ENCODE measurements at regions not wholly inside any gene's neighbourhood (a gene's known extent, or its start where the extent isn't known, plus 50 kb on each side); places are given as distances from the start of the nearest gene placed in this dataset.

DNA sequence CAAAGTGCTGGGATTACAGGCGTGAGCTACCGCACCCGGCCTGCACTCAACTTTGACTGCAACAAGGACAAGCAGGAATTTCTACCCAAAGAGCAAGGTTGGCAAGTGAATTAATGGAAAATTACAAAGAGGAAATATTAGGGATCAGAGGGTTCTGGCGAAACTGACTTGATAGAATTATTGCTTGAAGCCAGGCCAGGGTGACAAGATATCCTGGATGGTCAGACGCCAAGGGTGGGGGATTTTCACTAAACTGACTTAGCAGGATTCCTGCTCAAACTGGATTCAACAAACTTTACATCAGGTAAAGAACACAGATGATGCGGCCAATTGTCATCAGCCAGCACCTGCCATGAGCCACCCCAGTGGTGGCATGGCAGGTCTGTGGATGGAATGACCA is 603.6 kb upstream of the MGMT start:
- 89 to 90% methylated on average over 6 of the region's 6 CpGs for WGBS, 2 donors
- Histone ChIP-seq H3K27me3 (ENCODE audit: control insufficient read depth in 1 of 2, insufficient read depth in 2 of 2, low read length in 2 of 2) (no peaks in the 10 kb centered on the region), H3K9me3 (ENCODE audit: control insufficient read depth in 2 of 2, insufficient read depth in 1 of 2, low read depth in 1 of 2, low read length in 1 of 2) (peaks cover 3 to 19% of the 10 kb centered on the region in 2 donors), H3K4me1 (ENCODE audit: control insufficient read depth in 2 of 2, insufficient read depth in 2 of 2, low read length in 1 of 2) (no peaks in the 10 kb centered on the region), H3K4me3 (ENCODE audit: low read depth in 1 of 2, low read length in 2 of 2) (no peak overlapping the region), H3K36me3 (ENCODE audit: control insufficient read depth in 2 of 2, insufficient read depth in 2 of 2, low read length in 1 of 2) (no peaks in the 10 kb centered on the region), H3K27ac (ENCODE audit: low read depth in 2 of 2, low read length in 1 of 2) (no peak overlapping the region)

GRCh38 chr10:128863823-128864405 is 603.1 kb upstream of the MGMT start:
- no peak overlapping the region for H3K4me3 ChIP-seq (ENCODE audit: low read depth in 1 of 2, low read length in 2 of 2)
- H3K36me3 ChIP-seq (ENCODE audit: control insufficient read depth in 2 of 2, insufficient read depth in 2 of 2, low read length in 1 of 2), result no peaks in the 10 kb centered on the region
- no peak overlapping the region for H3K27ac ChIP-seq (ENCODE audit: low read depth in 2 of 2, low read length in 1 of 2)
- H3K27me3 ChIP-seq (ENCODE audit: control insufficient read depth in 1 of 2, insufficient read depth in 2 of 2, low read length in 2 of 2), result no peaks in the 10 kb centered on the region
- WGBS, 2 donors, result 96 to 99% methylated on average over 8 of the region's 8 CpGs
- H3K4me1 ChIP-seq (ENCODE audit: control insufficient read depth in 2 of 2, insufficient read depth in 2 of 2, low read length in 1 of 2), result no peaks in the 10 kb centered on the region
- H3K9me3 ChIP-seq (ENCODE audit: control insufficient read depth in 2 of 2, insufficient read depth in 1 of 2, low read depth in 1 of 2, low read length in 1 of 2), result peaks cover 3 to 22% of the 10 kb centered on the region in 2 donors

DNA sequence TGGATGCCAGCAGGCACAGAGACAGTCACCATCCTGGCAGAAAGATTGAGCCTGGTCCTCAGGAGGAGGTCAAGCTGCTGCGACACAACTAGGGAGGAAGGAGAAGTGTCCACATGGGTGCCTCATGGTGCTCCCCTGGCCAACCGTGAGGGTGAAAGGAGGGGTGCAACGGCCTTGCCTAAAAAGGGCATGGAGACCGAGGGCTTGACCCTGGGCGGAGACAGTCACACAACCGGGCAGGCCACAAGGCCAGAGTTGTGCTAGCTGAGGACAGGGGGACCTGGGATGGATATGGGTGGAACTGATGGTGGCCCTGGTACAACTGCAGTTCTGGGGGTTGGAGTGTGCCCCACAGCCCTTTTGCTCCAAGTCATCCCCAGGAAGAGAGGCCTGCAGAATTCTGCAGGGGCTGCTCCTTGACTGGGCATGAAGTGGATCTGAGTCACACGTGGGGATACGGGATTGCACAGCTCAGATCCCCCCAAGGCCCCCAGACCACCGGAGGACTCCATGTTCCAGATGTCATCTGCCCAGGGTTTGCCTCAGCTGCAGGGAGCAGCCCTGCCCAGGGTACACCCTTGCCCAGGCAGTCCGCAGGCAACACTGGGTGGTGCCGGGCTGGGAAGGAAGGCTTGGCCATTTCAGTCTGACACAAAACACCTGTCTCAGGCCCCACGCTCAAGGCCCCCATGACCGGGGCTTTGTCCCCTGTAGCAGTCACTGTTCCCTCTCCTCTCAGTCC is 602.3 kb upstream of the MGMT start:
- Histone ChIP-seq H3K27ac (ENCODE audit: low read depth in 2 of 2, low read length in 1 of 2) (no peak overlapping the region), H3K9me3 (ENCODE audit: control insufficient read depth in 2 of 2, insufficient read depth in 1 of 2, low read depth in 1 of 2, low read length in 1 of 2) (peaks cover 3 to 24% of the 10 kb centered on the region in 2 donors), H3K27me3 (ENCODE audit: control insufficient read depth in 1 of 2, insufficient read depth in 2 of 2, low read length in 2 of 2) (no peaks in the 10 kb centered on the region), H3K4me3 (ENCODE audit: low read depth in 1 of 2, low read length in 2 of 2) (no peak overlapping the region), H3K4me1 (ENCODE audit: control insufficient read depth in 2 of 2, insufficient read depth in 2 of 2, low read length in 1 of 2) (no peaks in the 10 kb centered on the region), H3K36me3 (ENCODE audit: control insufficient read depth in 2 of 2, insufficient read depth in 2 of 2, low read length in 1 of 2) (no peaks in the 10 kb centered on the region)
- 91 to 94% methylated on average over 13 of the region's 13 CpGs for WGBS, 2 donors

GRCh38 chr10:128865436-128866195 is 601.4 kb upstream of the MGMT start:
- Histone ChIP-seq H3K27ac (ENCODE audit: low read depth in 2 of 2, low read length in 1 of 2) (no peak overlapping the region), H3K27me3 (ENCODE audit: control insufficient read depth in 1 of 2, insufficient read depth in 2 of 2, low read length in 2 of 2) (no peaks in the 10 kb centered on the region), H3K36me3 (ENCODE audit: control insufficient read depth in 2 of 2, insufficient read depth in 2 of 2, low read length in 1 of 2) (no peaks in the 10 kb centered on the region), H3K4me1 (ENCODE audit: control insufficient read depth in 2 of 2, insufficient read depth in 2 of 2, low read length in 1 of 2) (no peaks in the 10 kb centered on the region), H3K9me3 (ENCODE audit: control insufficient read depth in 2 of 2, insufficient read depth in 1 of 2, low read depth in 1 of 2, low read length in 1 of 2) (peaks cover 3 to 21% of the 10 kb centered on the region in 2 donors), H3K4me3 (ENCODE audit: low read depth in 1 of 2, low read length in 2 of 2) (no peak overlapping the region)
- WGBS, 2 donors, result 69 to 73% methylated on average over 14 of the region's 14 CpGs

GRCh38 chr10:128866551-128866950 is 600.5 kb upstream of the MGMT start:
- H3K9me3 ChIP-seq (ENCODE audit: control insufficient read depth in 2 of 2, insufficient read depth in 1 of 2, low read depth in 1 of 2, low read length in 1 of 2), result peaks cover 3 to 15% of the 10 kb centered on the region in 2 donors
- no peaks in the 10 kb centered on the region for H3K36me3 ChIP-seq (ENCODE audit: control insufficient read depth in 2 of 2, insufficient read depth in 2 of 2, low read length in 1 of 2)
- no peaks in the 10 kb centered on the region for H3K27me3 ChIP-seq (ENCODE audit: control insufficient read depth in 1 of 2, insufficient read depth in 2 of 2, low read length in 2 of 2)
- H3K4me1 ChIP-seq (ENCODE audit: control insufficient read depth in 2 of 2, insufficient read depth in 2 of 2, low read length in 1 of 2), result no peaks in the 10 kb centered on the region
- H3K27ac ChIP-seq (ENCODE audit: low read depth in 2 of 2, low read length in 1 of 2), result no peak overlapping the region
- WGBS, 2 donors, result 69 to 89% methylated on average over 5 of the region's 5 CpGs
- no peak overlapping the region for H3K4me3 ChIP-seq (ENCODE audit: low read depth in 1 of 2, low read length in 2 of 2)

DNA sequence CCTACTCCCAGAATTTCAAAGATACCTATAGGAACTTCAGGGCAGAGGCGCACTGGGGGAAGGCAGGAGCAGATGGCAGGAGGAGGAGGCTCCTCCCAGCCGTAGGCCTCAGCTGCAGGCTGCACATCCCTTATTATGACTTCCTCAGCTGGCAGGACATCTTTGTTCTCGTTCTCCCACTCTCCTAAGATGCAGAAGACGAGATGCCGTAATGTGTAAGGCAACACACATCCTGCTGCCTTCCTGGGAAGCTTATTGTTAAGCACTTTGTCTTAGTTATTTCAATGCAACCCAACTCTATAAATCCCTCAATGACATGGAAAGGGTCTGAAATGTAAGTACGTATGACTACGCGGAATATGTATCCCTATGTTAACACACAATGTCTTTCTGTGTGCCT is 599.8 kb upstream of the MGMT start:
- Histone ChIP-seq H3K4me1 (ENCODE audit: control insufficient read depth in 2 of 2, insufficient read depth in 2 of 2, low read length in 1 of 2) (no peaks in the 10 kb centered on the region), H3K27ac (ENCODE audit: low read depth in 2 of 2, low read length in 1 of 2) (no peak overlapping the region), H3K9me3 (ENCODE audit: control insufficient read depth in 2 of 2, insufficient read depth in 1 of 2, low read depth in 1 of 2, low read length in 1 of 2) (peaks cover 6 to 15% of the 10 kb centered on the region in 2 donors), H3K27me3 (ENCODE audit: control insufficient read depth in 1 of 2, insufficient read depth in 2 of 2, low read length in 2 of 2) (no peaks in the 10 kb centered on the region), H3K36me3 (ENCODE audit: control insufficient read depth in 2 of 2, insufficient read depth in 2 of 2, low read length in 1 of 2) (no peaks in the 10 kb centered on the region), H3K4me3 (ENCODE audit: low read depth in 1 of 2, low read length in 2 of 2) (no peak overlapping the region)
- WGBS, 2 donors, result 83 to 88% methylated on average over 8 of the region's 8 CpGs

- H3K4me3 ChIP-seq (ENCODE audit: low read depth in 1 of 2, low read length in 2 of 2), result no peak overlapping the region
- H3K9me3 ChIP-seq (ENCODE audit: control insufficient read depth in 2 of 2, insufficient read depth in 1 of 2, low read depth in 1 of 2, low read length in 1 of 2), result peaks cover 6 to 15% of the 10 kb centered on the region in 2 donors
- no peak overlapping the region for H3K27ac ChIP-seq (ENCODE audit: low read depth in 2 of 2, low read length in 1 of 2)
- WGBS, 2 donors, result 92 to 95% methylated on average over 8 of the region's 8 CpGs
- H3K27me3 ChIP-seq (ENCODE audit: control insufficient read depth in 1 of 2, insufficient read depth in 2 of 2, low read length in 2 of 2), result no peaks in the 10 kb centered on the region
- no peaks in the 10 kb centered on the region for H3K4me1 ChIP-seq (ENCODE audit: control insufficient read depth in 2 of 2, insufficient read depth in 2 of 2, low read length in 1 of 2)
- no peaks in the 10 kb centered on the region for H3K36me3 ChIP-seq (ENCODE audit: control insufficient read depth in 2 of 2, insufficient read depth in 2 of 2, low read length in 1 of 2)
Observed at GRCh38 chr10:128867819-128868218, 599.2 kb upstream of the MGMT start.

GRCh38 chr10:128868481-128868880 is 598.6 kb upstream of the MGMT start:
- Histone ChIP-seq H3K4me3 (ENCODE audit: low read depth in 1 of 2, low read length in 2 of 2) (no peak overlapping the region), H3K4me1 (ENCODE audit: control insufficient read depth in 2 of 2, insufficient read depth in 2 of 2, low read length in 1 of 2) (no peaks in the 10 kb centered on the region), H3K9me3 (ENCODE audit: control insufficient read depth in 2 of 2, insufficient read depth in 1 of 2, low read depth in 1 of 2, low read length in 1 of 2) (peaks cover 6 to 14% of the 10 kb centered on the region in 2 donors), H3K27ac (ENCODE audit: low read depth in 2 of 2, low read length in 1 of 2) (no peak overlapping the region), H3K36me3 (ENCODE audit: control insufficient read depth in 2 of 2, insufficient read depth in 2 of 2, low read length in 1 of 2) (no peaks in the 10 kb centered on the region), H3K27me3 (ENCODE audit: control insufficient read depth in 1 of 2, insufficient read depth in 2 of 2, low read length in 2 of 2) (no peaks in the 10 kb centered on the region)
- 93 to 94% methylated on average over 3 of the region's 3 CpGs for WGBS, 2 donors

DNA sequence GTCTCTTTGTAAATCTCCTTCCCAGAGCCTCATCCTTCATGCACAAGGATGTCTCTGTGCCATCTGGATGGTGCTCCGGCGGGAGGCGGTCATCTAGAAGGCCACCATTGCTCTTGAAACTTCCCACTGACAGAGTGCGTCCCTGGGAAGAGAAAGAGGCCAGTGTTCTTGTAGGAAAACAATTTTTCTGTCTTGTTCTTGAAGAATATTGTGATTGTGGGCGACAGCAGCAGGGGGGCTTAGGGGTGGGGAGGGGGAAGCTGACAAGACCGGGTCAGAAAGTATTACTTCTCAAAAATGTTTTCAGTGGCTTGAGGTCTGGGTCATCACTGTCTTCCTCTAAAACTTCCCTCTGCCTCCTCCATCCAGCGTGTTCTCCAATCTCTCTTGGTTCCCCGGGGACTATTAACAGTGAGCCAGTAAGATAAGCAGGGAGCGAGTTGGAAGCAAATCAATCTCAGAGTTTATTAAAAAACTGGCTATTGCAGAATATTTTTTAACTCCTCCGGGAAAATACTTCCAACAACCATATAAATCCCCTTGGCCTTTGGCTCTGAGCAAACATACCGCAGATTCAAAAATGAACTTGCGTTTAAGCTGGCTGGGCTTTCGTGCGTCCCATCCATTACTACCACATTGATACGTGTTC is 597.8 kb upstream of the MGMT start:
- Histone ChIP-seq H3K36me3 (ENCODE audit: control insufficient read depth in 2 of 2, insufficient read depth in 2 of 2, low read length in 1 of 2) (no peaks in the 10 kb centered on the region), H3K27ac (ENCODE audit: low read depth in 2 of 2, low read length in 1 of 2) (no peak overlapping the region), H3K4me3 (ENCODE audit: low read depth in 1 of 2, low read length in 2 of 2) (no peak overlapping the region), H3K4me1 (ENCODE audit: control insufficient read depth in 2 of 2, insufficient read depth in 2 of 2, low read length in 1 of 2) (no peaks in the 10 kb centered on the region), H3K9me3 (ENCODE audit: control insufficient read depth in 2 of 2, insufficient read depth in 1 of 2, low read depth in 1 of 2, low read length in 1 of 2) (peaks cover 6 to 8% of the 10 kb centered on the region in 2 donors), H3K27me3 (ENCODE audit: control insufficient read depth in 1 of 2, insufficient read depth in 2 of 2, low read length in 2 of 2) (no peaks in the 10 kb centered on the region)
- 75 to 77% methylated on average over 15 of the region's 15 CpGs for WGBS, 2 donors
